OCI-LY7 (cell line): ENCODE measurements at regions not wholly inside any gene's neighbourhood (a gene's known extent, or its start where the extent isn't known, plus 50 kb on each side); places are given as distances from the start of the nearest gene placed in this dataset.

Source experiments
- BruUV-seq: library from RNA; stranded (reverse); fragments of 400-500 nt; replicated peaks from 2 replicates; lab custom pipeline; 2021; lab: Mats Ljungman, UMichigan
- CTCF ChIA-PET: fragments of 300-600 bp; sonication (Branson Sonifier 250); formaldehyde crosslinking; loops from one replicate; lab custom pipeline; 2022; ENCODE audit warnings: antibody characterized with exemption; ENCODE audit not compliant: unreplicated experiment; lab: Charles Lee
- POLR2A ChIA-PET: fragments of 300-600 bp; sonication (Branson Sonifier 250); formaldehyde crosslinking; loops from one replicate; lab custom pipeline; 2022; ENCODE audit warnings: antibody characterized with exemption; lab: Charles Lee
- DNase-seq: peaks from one replicate; pipeline ENCODE4 v3.0.0-alpha.2; 2015; ENCODE audit warnings: low spot score
- H2AFZ ChIP-seq: fragments of 200-600 bp; sonication (generic), shearing (Covaris generic); 2 replicates; pipeline ENCODE4 v1.6.1; 2014; ENCODE audit warnings: mild to moderate bottlenecking, antibody characterized with exemption, low read length, moderate library complexity
- H3K27ac ChIP-seq: fragments of 200-600 bp; sonication (generic); 2 replicates; pipeline ENCODE4 v1.5.1; 2014; ENCODE audit warnings: mixed run types, low read depth, mild to moderate bottlenecking, moderate library complexity, low read length, inconsistent platforms; ENCODE audit not compliant: poor library complexity, severe bottlenecking
- H3K36me3 ChIP-seq: fragments of 200-600 bp; sonication (generic); 2 replicates; pipeline ENCODE4 v1.6.1; 2014; ENCODE audit warnings: mild to moderate bottlenecking, antibody characterized with exemption, low read length, moderate library complexity, mixed read lengths; ENCODE audit not compliant: insufficient read depth
- H3K4me1 ChIP-seq: fragments of 200-600 bp; sonication (generic); 2 replicates; pipeline ENCODE4 v1.5.1; 2014; ENCODE audit warnings: mild to moderate bottlenecking, low read length; ENCODE audit not compliant: insufficient read depth, poor library complexity, severe bottlenecking
- H3K4me2 ChIP-seq: fragments of 200-600 bp; sonication (generic); 2 replicates; pipeline ENCODE4 v1.6.1; 2014; ENCODE audit warnings: mild to moderate bottlenecking, low read length
- H3K4me3 ChIP-seq: fragments of 200-600 bp; sonication (generic); 2 replicates; pipeline ENCODE4 v1.5.1; 2014; ENCODE audit warnings: mild to moderate bottlenecking, low read depth, low read length; ENCODE audit not compliant: poor library complexity, severe bottlenecking
- H3K79me2 ChIP-seq: fragments of 200-600 bp; sonication (generic); 2 replicates; pipeline ENCODE4 v1.6.1; 2016; ENCODE audit warnings: low read depth, mild to moderate bottlenecking, low read length, moderate library complexity, mixed read lengths; ENCODE audit not compliant: insufficient read depth
- H3K9me2 ChIP-seq: fragments of 200-600 bp; sonication (generic); 2 replicates; pipeline ENCODE4 v1.6.1; 2016; ENCODE audit warnings: mild to moderate bottlenecking, low read length, mixed read lengths; ENCODE audit not compliant: insufficient read depth
- H3K9me3 ChIP-seq: fragments of 200-600 bp; sonication (generic); 2 replicates; pipeline ENCODE4 v1.6.1; 2014; ENCODE audit warnings: mild to moderate bottlenecking, mixed run types, low read length, mixed read lengths
- H4K20me1 ChIP-seq: fragments of 200-600 bp; sonication (generic); 2 replicates; pipeline ENCODE4 v1.6.1; 2014; ENCODE audit warnings: mild to moderate bottlenecking, antibody characterized with exemption, low read length, moderate library complexity, mixed read lengths; ENCODE audit not compliant: insufficient read depth
- EZH2phosphoT487 ChIP-seq: fragments of 200-600 bp; sonication (generic); IDR thresholded peaks from 2 replicates; pipeline ENCODE4 v1.6.1; 2018; ENCODE audit warnings: low read depth, borderline replicate concordance, mild to moderate bottlenecking, mixed run types, antibody characterized with exemption, low read length, moderate library complexity, mixed read lengths
- intact Hi-C: fragments of 100-400 bp; cut with micrococcal nuclease; formaldehyde crosslinking; loops from one replicate; pipeline ENCODE4 v1.10.0; 2022; ENCODE audit not compliant: unreplicated experiment
- TF ChIP-seq, protein P1 (sequence below): fragments of 200-600 bp; sonication (generic); conservative IDR thresholded peaks from 2 replicates; pipeline ENCODE4 v1.5.1; 2014; ENCODE audit warnings: mild to moderate bottlenecking, antibody characterized with exemption, low read length, moderate library complexity, mixed read lengths

DNA sequence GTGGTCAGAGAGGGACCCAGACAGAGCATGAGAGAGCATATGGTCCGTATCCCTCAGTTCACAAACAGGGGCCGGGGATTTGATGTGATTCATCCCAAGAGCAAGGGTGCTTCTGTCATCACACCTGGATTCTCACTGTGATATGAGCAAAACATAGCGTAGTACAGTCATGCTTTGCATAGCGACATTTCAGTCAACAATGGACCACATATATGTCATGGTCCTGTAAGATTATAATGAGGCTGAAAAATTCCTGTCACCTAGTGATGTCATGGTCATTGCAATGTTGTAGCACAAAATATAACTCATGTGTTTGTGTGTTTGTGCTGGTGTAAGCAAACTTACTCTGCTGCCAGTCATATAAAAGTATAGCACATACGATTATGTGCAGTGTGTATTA lies 207.4 kb upstream of the CDH13 start:
- intact Hi-C loops: no loop called here
- Histone ChIP-seq H2AFZ (no peak overlapping the region), H3K79me2 (no peaks in the 10 kb centered on the region), H3K36me3 (no peaks in the 10 kb centered on the region), H3K27ac (no peak overlapping the region), H3K4me2 (no peak overlapping the region), H3K4me1 (no peaks in the 10 kb centered on the region), H3K9me2 (no peaks in the 10 kb centered on the region), H3K9me3 (no peaks in the 10 kb centered on the region), H3K4me3 (no peak overlapping the region), H4K20me1 (no peaks in the 10 kb centered on the region)
- TF ChIP-seq EZH2phosphoT487: no peak
- TF ChIP-seq, protein P1, sequence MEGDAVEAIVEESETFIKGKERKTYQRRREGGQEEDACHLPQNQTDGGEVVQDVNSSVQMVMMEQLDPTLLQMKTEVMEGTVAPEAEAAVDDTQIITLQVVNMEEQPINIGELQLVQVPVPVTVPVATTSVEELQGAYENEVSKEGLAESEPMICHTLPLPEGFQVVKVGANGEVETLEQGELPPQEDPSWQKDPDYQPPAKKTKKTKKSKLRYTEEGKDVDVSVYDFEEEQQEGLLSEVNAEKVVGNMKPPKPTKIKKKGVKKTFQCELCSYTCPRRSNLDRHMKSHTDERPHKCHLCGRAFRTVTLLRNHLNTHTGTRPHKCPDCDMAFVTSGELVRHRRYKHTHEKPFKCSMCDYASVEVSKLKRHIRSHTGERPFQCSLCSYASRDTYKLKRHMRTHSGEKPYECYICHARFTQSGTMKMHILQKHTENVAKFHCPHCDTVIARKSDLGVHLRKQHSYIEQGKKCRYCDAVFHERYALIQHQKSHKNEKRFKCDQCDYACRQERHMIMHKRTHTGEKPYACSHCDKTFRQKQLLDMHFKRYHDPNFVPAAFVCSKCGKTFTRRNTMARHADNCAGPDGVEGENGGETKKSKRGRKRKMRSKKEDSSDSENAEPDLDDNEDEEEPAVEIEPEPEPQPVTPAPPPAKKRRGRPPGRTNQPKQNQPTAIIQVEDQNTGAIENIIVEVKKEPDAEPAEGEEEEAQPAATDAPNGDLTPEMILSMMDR: no peak
- no TSS peak for BruUV-seq
- ChIA-PET CTCF (no interaction called here), POLR2A (no interaction called here)
- DNase-seq: no peak

DNA sequence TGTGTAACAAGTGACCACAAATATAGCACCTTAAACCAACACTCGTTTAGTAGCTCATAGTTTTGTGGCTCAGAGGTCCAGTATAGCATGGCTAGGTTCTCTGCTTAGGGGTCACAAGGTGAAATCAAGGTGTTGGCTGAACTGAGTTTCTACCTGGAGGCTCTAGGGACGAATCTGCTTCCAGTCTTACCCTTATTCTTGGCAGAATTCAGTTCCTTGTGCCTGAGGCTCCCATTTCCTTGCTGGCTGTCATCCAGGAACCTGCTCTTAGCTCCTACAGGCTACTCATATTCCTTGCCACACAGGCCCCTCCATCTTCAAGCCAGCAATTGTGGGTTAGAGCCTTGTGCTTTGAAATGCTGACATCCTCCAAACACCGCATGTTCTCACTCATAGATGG lies 212.3 kb upstream of the CDH13 start:
- Histone ChIP-seq H3K36me3 (no peaks in the 10 kb centered on the region), H3K9me2 (no peaks in the 10 kb centered on the region), H3K9me3 (no peaks in the 10 kb centered on the region), H3K27ac (no peak overlapping the region), H3K4me2 (no peak overlapping the region), H3K4me3 (no peak overlapping the region), H3K4me1 (no peaks in the 10 kb centered on the region), H3K79me2 (no peaks in the 10 kb centered on the region), H4K20me1 (no peaks in the 10 kb centered on the region), H2AFZ (no peak overlapping the region)
- TF ChIP-seq EZH2phosphoT487: no peak
- TF ChIP-seq, protein P1: no peak
- no peak for DNase-seq
- POLR2A ChIA-PET: interaction anchor here (0.6 kb wide), 1 partner anchor 64 kb away, joined by 3 read pairs; no protein-coding TSS in a partner anchor
- CTCF ChIA-PET: no interaction called here
- no TSS peak for BruUV-seq
- intact Hi-C loops: no loop called here

DNA sequence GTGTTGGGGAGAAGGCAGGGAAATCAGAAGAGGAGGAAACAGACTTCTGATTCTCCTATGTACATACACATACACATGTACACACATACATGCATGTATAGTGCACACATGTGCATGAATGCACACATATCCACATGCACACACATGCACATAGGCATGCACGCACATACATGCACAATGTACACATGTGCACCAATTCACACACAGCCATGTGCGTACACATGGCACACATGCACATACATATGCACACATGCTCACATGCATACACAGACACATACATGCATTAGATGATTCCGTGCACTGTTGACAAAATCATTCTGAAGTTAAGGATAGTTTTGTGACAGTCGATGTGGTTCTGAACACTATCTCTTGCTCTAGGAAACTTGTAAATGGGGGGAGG lies 214.0 kb upstream of the CDH13 start:
- Histone ChIP-seq H2AFZ (no peak overlapping the region), H3K27ac (no peak overlapping the region), H3K4me1 (no peaks in the 10 kb centered on the region), H3K4me2 (no peak overlapping the region), H4K20me1 (no peaks in the 10 kb centered on the region), H3K36me3 (no peaks in the 10 kb centered on the region), H3K9me2 (no peaks in the 10 kb centered on the region), H3K9me3 (no peaks in the 10 kb centered on the region), H3K79me2 (no peaks in the 10 kb centered on the region), H3K4me3 (no peak overlapping the region)
- TF ChIP-seq, protein P1: no peak
- no peak for TF ChIP-seq EZH2phosphoT487
- no TSS peak for BruUV-seq
- POLR2A ChIA-PET: no interaction called here
- CTCF ChIA-PET: no interaction called here
- intact Hi-C loops: no loop called here
- no peak for DNase-seq
